Thyroid gland (tissue), 4 donors: ENCODE measurements at regions not wholly inside any gene's neighbourhood (a gene's known extent, or its start where the extent isn't known, plus 50 kb on each side); places are given as distances from the start of the nearest gene placed in this dataset.

ENCODE experiments used
- DNase-seq, 2 donors: peaks; one replicate each; pipeline ENCODE4 v3.0.0-alpha.2; 2019
- H3K27ac ChIP-seq, 3 donors: fragments of 200-600 bp; sonication (generic); 1 replicate in 2 of 3; 2 replicates in 1 of 3; pipeline ENCODE4 v1.5.1; 2016 to 2019; ENCODE audit warnings: mild to moderate bottlenecking in 1 of 3, moderate library complexity in 1 of 3
- H3K27me3 ChIP-seq: fragments of 200-600 bp; sonication (generic); one replicate; pipeline ENCODE4 v1.5.1; 2019
- H3K36me3 ChIP-seq, 2 donors: fragments of 200-600 bp; sonication (generic); one replicate each; pipeline ENCODE4 v1.5.1; 2016 to 2019
- H3K4me1 ChIP-seq, 2 donors: fragments of 200-600 bp; sonication (generic); one replicate each; pipeline ENCODE4 v1.5.1; 2017 to 2019
- H3K4me3 ChIP-seq, 3 donors: fragments of 200-600 bp; sonication (generic); replicated peaks in 1 of 3; 1 replicate in 2 of 3; 2 replicates in 1 of 3; pipeline ENCODE4 v1.5.1; 2016; ENCODE audit warnings: mild to moderate bottlenecking in 1 of 3
- H3K9me3 ChIP-seq: fragments of 200-600 bp; sonication (generic); one replicate; pipeline ENCODE4 v1.5.1; 2017
- POLR2A ChIP-seq, 2 donors: fragments of 450-650 bp; IDR thresholded peaks; one replicate each; pipeline ENCODE4 v1.6.1; 2017; ENCODE audit warnings: antibody characterized with exemption in 2 of 2, mild to moderate bottlenecking in 2 of 2, moderate library complexity in 1 of 2
- WGBS, 2 donors: methylation state at CpG; one replicate each; pipeline ENCODE4 v1.1.5; 2017; 5-methylcytosine and 5-hydroxymethylcytosine counted together
- intact Hi-C: fragments of 100-400 bp; cut with DNase I; formaldehyde crosslinking; loops from one replicate; pipeline ENCODE4 v1.15.1; 2023
- TF ChIP-seq, protein P1 (sequence below), 6 experiments: fragments of 200-600 bp in 3 of 6; fragments of 450-650 bp in 3 of 6; sonication (generic) in 3 of 6; IDR thresholded peaks; one replicate each; pipeline ENCODE4 v1.5.1; 2016 to 2019; ENCODE audit warnings: antibody characterized with exemption in 6 of 6, mild to moderate bottlenecking in 2 of 6, inconsistent platforms in 1 of 6, moderate library complexity in 1 of 6

DNA sequence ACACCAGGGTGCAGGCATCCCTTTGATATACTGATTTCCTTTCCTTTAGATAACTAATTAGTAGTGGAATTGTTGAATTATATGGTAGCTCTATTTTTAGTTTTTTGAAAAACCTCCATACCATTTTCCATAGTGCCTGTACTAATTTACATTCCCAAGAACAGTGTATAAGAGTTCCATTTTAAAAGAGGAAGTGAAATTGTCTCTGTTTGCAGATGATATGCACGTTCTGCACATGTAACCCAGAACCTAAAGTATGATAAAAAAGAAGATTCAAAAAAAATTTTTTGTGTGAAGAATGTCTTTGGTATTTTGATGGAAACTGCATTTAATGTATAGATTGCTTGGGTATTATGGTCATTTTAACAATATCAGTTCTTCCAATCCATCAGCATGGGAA is 424.0 kb upstream of the CCNH start:
- Histone ChIP-seq H3K4me1 (no peaks in the 10 kb centered on the region), H3K4me3 (no peak overlapping the region), H3K9me3 (no peaks in the 10 kb centered on the region), H3K27ac (no peak overlapping the region), H3K36me3 (no peaks in the 10 kb centered on the region), H3K27me3 (no peaks in the 10 kb centered on the region)
- DNase-seq = no peak
- 77 to 87% methylated on average over 1 of the region's 1 CpG for WGBS, 2 donors
- no peak for TF ChIP-seq POLR2A (IDR thresholded peaks at IDR 0.05)
- TF ChIP-seq, protein P1, sequence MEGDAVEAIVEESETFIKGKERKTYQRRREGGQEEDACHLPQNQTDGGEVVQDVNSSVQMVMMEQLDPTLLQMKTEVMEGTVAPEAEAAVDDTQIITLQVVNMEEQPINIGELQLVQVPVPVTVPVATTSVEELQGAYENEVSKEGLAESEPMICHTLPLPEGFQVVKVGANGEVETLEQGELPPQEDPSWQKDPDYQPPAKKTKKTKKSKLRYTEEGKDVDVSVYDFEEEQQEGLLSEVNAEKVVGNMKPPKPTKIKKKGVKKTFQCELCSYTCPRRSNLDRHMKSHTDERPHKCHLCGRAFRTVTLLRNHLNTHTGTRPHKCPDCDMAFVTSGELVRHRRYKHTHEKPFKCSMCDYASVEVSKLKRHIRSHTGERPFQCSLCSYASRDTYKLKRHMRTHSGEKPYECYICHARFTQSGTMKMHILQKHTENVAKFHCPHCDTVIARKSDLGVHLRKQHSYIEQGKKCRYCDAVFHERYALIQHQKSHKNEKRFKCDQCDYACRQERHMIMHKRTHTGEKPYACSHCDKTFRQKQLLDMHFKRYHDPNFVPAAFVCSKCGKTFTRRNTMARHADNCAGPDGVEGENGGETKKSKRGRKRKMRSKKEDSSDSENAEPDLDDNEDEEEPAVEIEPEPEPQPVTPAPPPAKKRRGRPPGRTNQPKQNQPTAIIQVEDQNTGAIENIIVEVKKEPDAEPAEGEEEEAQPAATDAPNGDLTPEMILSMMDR (IDR thresholded peaks at IDR 0.05) = no peak
- intact Hi-C loops = no loop called here

DNA sequence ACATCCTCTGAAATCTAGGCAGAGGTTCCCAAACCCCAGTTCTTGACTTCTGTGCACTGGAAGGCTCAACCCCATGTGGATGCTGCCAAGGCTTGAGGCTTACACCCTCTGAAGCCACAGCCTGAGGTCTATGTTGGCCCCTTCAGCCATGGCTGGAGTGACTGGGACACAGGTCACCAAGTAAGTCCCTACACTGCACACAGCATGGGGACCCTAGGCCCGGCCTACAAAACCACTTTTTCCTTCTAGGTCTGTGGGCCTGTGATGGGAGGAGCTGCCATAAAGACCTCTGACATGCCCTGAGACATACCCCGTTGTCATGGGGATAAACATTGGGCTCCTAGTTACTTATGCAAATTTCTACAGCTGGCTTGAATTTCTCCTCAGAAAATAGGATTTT is 418.8 kb upstream of the CCNH start:
- DNase-seq = no peak
- intact Hi-C loops = no loop called here
- no peaks in the 10 kb centered on the region for H3K36me3 ChIP-seq
- no peaks in the 10 kb centered on the region for H3K9me3 ChIP-seq
- H3K27ac ChIP-seq = no peak overlapping the region
- no peaks in the 10 kb centered on the region for H3K27me3 ChIP-seq
- TF ChIP-seq, protein P1 (IDR thresholded peaks at IDR 0.05) = no peak
- no peak for TF ChIP-seq POLR2A (IDR thresholded peaks at IDR 0.05)
- WGBS, 2 donors = 79 to 95% methylated on average over 2 of the region's 2 CpGs
- H3K4me3 ChIP-seq = no peak overlapping the region
- H3K4me1 ChIP-seq = no peaks in the 10 kb centered on the region

DNA sequence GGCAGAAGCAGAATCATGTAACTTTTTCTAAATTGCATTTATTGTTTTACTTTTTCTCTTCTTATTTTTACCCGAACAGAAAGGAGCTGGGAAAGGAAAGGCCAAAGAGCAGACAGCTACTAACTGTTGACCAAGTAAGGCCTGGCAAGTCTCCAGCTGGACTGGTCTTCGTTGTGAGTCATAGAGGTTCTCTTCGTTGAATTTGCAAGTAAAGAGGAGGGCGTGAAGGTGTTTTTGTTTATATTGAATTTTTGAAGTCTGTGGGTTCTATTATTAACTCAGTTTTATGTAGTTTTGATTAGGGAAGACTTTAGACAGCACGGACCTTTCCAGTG is 416.5 kb upstream of the CCNH start:
- no peaks in the 10 kb centered on the region for H3K4me1 ChIP-seq
- H3K27ac ChIP-seq = no peak overlapping the region
- no peak overlapping the region for H3K4me3 ChIP-seq
- intact Hi-C loops = no loop called here
- H3K27me3 ChIP-seq = no peaks in the 10 kb centered on the region
- peak; percentile 7 to 25 for DNase-seq
- TF ChIP-seq POLR2A (IDR thresholded peaks at IDR 0.05) = no peak
- TF ChIP-seq, protein P1 (IDR thresholded peaks at IDR 0.05) = no peak
- no peaks in the 10 kb centered on the region for H3K9me3 ChIP-seq
- no peaks in the 10 kb centered on the region for H3K36me3 ChIP-seq
- WGBS, 2 donors = 66% methylated on average over 5 of the region's 5 CpGs

DNA sequence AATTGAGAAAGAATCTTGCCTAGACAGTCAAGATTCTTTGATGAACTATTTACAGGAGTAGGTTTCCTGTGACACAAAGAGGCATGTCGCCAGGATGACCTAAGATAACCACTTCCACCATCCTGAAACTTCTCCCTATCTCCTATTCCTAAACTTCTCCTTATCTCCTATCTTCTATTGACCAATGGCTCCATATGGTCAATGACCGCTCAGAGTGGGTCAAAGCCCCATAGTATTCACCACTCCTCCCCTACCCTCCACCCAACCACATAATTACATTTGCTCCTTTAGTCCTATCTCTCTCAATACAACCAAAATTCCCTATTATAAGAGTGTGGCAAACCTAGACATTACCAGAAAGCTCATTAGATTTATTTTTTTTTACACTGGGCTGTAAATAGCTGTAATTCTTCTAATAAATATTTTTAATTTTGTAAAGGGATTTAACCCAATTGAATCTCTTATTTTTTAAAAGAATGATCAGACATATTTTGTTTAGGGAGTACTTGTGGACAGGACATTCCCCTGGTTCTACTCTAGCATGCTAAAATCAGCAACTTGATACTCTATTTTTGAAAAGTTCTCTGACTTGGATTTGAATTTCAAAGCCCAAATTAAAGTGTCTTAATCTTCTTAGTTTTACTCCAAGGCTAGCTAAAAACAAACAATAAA is 416.0 kb upstream of the CCNH start:
- DNase-seq = no peak
- Histone ChIP-seq H3K27ac (no peak overlapping the region), H3K27me3 (no peaks in the 10 kb centered on the region), H3K9me3 (no peaks in the 10 kb centered on the region), H3K36me3 (no peaks in the 10 kb centered on the region), H3K4me3 (no peak overlapping the region), H3K4me1 (no peaks in the 10 kb centered on the region)
- TF ChIP-seq, protein P1 (IDR thresholded peaks at IDR 0.05) = no peak
- no peak for TF ChIP-seq POLR2A (IDR thresholded peaks at IDR 0.05)
- WGBS, 2 donors = 86 to 87% methylated on average over 2 of the region's 2 CpGs
- intact Hi-C loops = no loop called here

DNA sequence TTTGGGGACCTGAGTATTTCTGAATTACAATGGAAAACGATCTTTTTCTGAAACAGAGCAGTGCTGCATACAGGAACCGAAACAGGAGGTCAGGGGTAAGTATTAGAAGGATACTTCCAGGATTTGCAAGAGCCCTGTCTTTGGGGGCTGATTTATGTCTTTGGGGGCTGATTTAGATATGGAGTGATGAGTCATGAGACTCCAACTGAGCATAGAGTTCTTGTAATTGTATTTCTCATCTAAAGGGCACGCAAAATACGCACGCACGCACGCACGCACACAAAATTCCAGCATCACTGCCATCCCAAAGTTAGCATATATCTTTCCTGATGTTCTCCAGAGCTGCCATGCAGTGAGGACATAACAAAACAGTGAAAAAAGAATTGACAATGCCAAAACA is 414.8 kb upstream of the CCNH start:
- H3K9me3 ChIP-seq = no peaks in the 10 kb centered on the region
- 87 to 90% methylated on average over 8 of the region's 8 CpGs for WGBS, 2 donors
- no peaks in the 10 kb centered on the region for H3K36me3 ChIP-seq
- TF ChIP-seq POLR2A (IDR thresholded peaks at IDR 0.05) = no peak
- TF ChIP-seq, protein P1 (IDR thresholded peaks at IDR 0.05) = no peak
- intact Hi-C loops = no loop called here
- H3K4me1 ChIP-seq = no peaks in the 10 kb centered on the region
- H3K27ac ChIP-seq = no peak overlapping the region
- H3K4me3 ChIP-seq = no peak overlapping the region
- H3K27me3 ChIP-seq = no peaks in the 10 kb centered on the region
- no peak for DNase-seq
